ENCODE measurements at regions not wholly inside any gene's neighbourhood (a gene's known extent, or its start where the extent isn't known, plus 50 kb on each side); places are given as distances from the start of the nearest gene placed in this dataset.
"Not testable (repeated sequence)": the region's sequence is repeated elsewhere in the genome, so short reads cannot be mapped to it uniquely, and the experiment has no call there.

GRCh38 chr12:72995616-72996015 is 723.4 kb downstream of the TRHDE start:
- no peak for TF ChIP-seq CTCF (conservative IDR thresholded peaks at IDR 0.05; ENCODE audit: low read depth, low read length)
- no peak overlapping the region for H3K4me3 ChIP-seq (ENCODE audit: low read depth, low read length)
- DNase-seq (ENCODE audit: low read depth), result no peak

DNA sequence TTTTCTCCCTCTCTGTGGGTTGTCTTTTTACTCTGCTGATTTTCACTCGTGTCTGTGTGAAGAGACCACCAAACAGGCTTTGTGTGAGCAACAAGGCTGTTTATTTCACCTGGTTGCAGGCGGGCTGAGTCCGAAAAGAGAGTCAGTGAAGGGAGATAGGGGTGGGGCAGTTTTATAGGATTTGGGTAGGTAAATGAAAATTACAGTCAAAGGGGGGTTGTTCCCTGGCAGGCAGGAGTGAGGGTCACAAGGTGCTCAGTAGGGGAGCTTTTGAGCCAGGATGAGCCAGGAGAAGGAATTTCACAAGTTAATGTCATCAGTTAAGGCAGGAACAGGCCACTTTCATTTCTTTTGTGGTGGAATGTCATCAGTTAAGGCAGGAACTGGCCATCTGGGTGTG is 729.6 kb downstream of the TRHDE start:
- H3K4me3 ChIP-seq (ENCODE audit: low read depth, low read length); DNase-seq (ENCODE audit: low read depth): not testable (repeated sequence)

GRCh38 chr12:73002504-73002903 is 730.3 kb downstream of the TRHDE start:
- DNase-seq (ENCODE audit: low read depth); H3K4me3 ChIP-seq (ENCODE audit: low read depth, low read length): not testable (repeated sequence)

GRCh38 chr12:73009138-73009834 is 737.1 kb downstream of the TRHDE start:
- DNase-seq (ENCODE audit: low read depth); H3K4me3 ChIP-seq (ENCODE audit: low read depth, low read length): not testable (repeated sequence)

- no peak for TF ChIP-seq CTCF (conservative IDR thresholded peaks at IDR 0.05; ENCODE audit: low read depth, low read length)
- no peak overlapping the region for H3K4me3 ChIP-seq (ENCODE audit: low read depth, low read length)
- no peak for DNase-seq (ENCODE audit: low read depth)
These were observed 745.8 kb downstream of the TRHDE start for GRCh38 chr12:73017981-73018380.

- DNase-seq (ENCODE audit: low read depth), result no peak
- no peak overlapping the region for H3K4me3 ChIP-seq (ENCODE audit: low read depth, low read length)
- TF ChIP-seq CTCF (conservative IDR thresholded peaks at IDR 0.05; ENCODE audit: low read depth, low read length), result no peak
These were observed 781.7 kb downstream of the TRHDE start for GRCh38 chr12:73053893-73054292.

- no peak for TF ChIP-seq CTCF (conservative IDR thresholded peaks at IDR 0.05; ENCODE audit: low read depth, low read length)
- no peak overlapping the region for H3K4me3 ChIP-seq (ENCODE audit: low read depth, low read length)
- no peak for DNase-seq (ENCODE audit: low read depth)
These were observed 785.3 kb downstream of the TRHDE start for GRCh38 chr12:73057428-73057827.

DNA sequence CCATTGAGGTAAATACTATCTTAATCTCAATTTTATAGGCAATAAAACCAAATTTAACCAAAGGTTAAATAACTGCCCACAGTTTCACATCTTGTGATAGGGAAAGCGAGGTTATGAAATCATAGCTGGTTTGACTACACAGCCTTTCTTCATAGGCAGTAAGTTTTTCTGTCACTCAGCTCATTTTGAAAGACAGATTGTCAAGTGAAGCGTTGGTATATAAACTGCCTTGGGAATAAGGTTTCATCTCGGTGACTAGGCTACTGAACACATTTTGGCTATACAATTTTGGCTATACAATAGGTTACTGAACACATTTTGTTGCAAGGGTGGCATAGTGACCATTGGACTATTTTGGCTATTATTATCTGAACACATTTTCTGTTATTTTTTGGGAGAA is 793.7 kb downstream of the TRHDE start:
- DNase-seq (ENCODE audit: low read depth), result no peak
- no peak overlapping the region for H3K4me3 ChIP-seq (ENCODE audit: low read depth, low read length)
- TF ChIP-seq CTCF (conservative IDR thresholded peaks at IDR 0.05; ENCODE audit: low read depth, low read length), result no peak

DNA sequence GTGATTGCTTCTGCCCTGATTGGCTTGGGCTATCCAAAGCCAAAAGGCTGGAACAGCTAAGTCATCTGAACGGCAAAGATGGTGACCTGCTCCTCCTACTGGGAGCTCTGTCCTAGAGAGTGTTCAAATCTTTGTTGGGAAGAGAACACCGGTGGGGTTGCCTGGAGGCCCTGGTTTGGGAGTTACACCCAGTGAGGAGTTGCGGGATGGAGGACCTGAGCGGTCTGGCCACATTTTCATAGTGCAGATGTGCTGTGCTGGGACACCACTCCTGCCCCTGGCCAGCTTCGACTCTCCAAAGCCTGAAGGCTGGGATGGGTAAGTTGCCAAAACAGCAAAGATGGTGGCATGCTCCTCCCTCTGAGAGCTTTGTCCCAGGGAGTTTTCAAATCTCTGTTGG is 795.4 kb downstream of the TRHDE start:
- TF ChIP-seq CTCF (conservative IDR thresholded peaks at IDR 0.05; ENCODE audit: low read depth, low read length), result no peak
- H3K4me3 ChIP-seq (ENCODE audit: low read depth, low read length), result no peak overlapping the region
- no peak for DNase-seq (ENCODE audit: low read depth)
